Left ventricle myocardium inferior (tissue), 1 donor: ENCODE measurements at regions not wholly inside any gene's neighbourhood (a gene's known extent, or its start where the extent isn't known, plus 50 kb on each side); places are given as distances from the start of the nearest gene placed in this dataset.

Experiments
- DNase-seq: peaks from one replicate; pipeline ENCODE4 v3.0.0-alpha.2; 2020
- H3K27ac ChIP-seq: fragments of 200-600 bp; replicated peaks from 2 replicates; pipeline ENCODE4 v1.8.0; 2021
- H3K27me3 ChIP-seq: fragments of 200-600 bp; 2 replicates; pipeline ENCODE4 v1.8.0; 2021; ENCODE audit warnings: low read depth
- H3K36me3 ChIP-seq: fragments of 200-600 bp; 2 replicates; pipeline ENCODE4 v1.8.0; 2021
- H3K4me1 ChIP-seq: fragments of 200-600 bp; 2 replicates; pipeline ENCODE4 v1.8.0; 2021
- H3K4me3 ChIP-seq: fragments of 200-600 bp; 2 replicates; pipeline ENCODE4 v1.8.0; 2021; ENCODE audit warnings: mild to moderate bottlenecking, moderate library complexity
- H3K9me3 ChIP-seq: fragments of 200-600 bp; replicated peaks from 2 replicates; pipeline ENCODE4 v1.8.0; 2021
- intact Hi-C: fragments of 100-400 bp; cut with micrococcal nuclease; formaldehyde crosslinking; loops from one replicate; pipeline ENCODE4 v1.11.0; 2022
- TF ChIP-seq, protein P1 (sequence below): fragments of 200-600 bp; IDR thresholded peaks from 2 replicates; pipeline ENCODE4 v1.8.0; 2021; ENCODE audit warnings: antibody characterized with exemption, mild to moderate bottlenecking, borderline replicate concordance
- donor health status: DM: no; HTN: yes; CAD: no; lungs with severe emphysema.

GRCh38 chr13:40070357-40070756 lies 414.9 kb downstream of the COG6 start:
- TF ChIP-seq, protein P1, sequence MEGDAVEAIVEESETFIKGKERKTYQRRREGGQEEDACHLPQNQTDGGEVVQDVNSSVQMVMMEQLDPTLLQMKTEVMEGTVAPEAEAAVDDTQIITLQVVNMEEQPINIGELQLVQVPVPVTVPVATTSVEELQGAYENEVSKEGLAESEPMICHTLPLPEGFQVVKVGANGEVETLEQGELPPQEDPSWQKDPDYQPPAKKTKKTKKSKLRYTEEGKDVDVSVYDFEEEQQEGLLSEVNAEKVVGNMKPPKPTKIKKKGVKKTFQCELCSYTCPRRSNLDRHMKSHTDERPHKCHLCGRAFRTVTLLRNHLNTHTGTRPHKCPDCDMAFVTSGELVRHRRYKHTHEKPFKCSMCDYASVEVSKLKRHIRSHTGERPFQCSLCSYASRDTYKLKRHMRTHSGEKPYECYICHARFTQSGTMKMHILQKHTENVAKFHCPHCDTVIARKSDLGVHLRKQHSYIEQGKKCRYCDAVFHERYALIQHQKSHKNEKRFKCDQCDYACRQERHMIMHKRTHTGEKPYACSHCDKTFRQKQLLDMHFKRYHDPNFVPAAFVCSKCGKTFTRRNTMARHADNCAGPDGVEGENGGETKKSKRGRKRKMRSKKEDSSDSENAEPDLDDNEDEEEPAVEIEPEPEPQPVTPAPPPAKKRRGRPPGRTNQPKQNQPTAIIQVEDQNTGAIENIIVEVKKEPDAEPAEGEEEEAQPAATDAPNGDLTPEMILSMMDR = no peak
- Histone ChIP-seq H3K4me3 (no peak overlapping the region), H3K36me3 (no peaks in the 10 kb centered on the region), H3K27me3 (no peaks in the 10 kb centered on the region), H3K4me1 (peaks cover 7% of the 10 kb centered on the region), H3K9me3 (no peaks in the 10 kb centered on the region), H3K27ac (no peak overlapping the region)
- DNase-seq = no peak
- intact Hi-C loops = no loop called here

GRCh38 chr13:40072663-40073120 lies 417.2 kb downstream of the COG6 start:
- Histone ChIP-seq H3K9me3 (no peaks in the 10 kb centered on the region), H3K27me3 (no peaks in the 10 kb centered on the region), H3K36me3 (no peaks in the 10 kb centered on the region), H3K4me3 (no peak overlapping the region), H3K27ac (no peak overlapping the region), H3K4me1 (peaks cover 7% of the 10 kb centered on the region)
- TF ChIP-seq, protein P1 = no peak
- intact Hi-C loops = no loop called here
- DNase-seq = no peak

- TF ChIP-seq, protein P1 = no peak
- DNase-seq = no peak
- Histone ChIP-seq H3K27ac (peak overlapping the region; percentile 53), H3K4me3 (no peak overlapping the region), H3K4me1 (peaks cover 6% of the 10 kb centered on the region), H3K27me3 (no peaks in the 10 kb centered on the region), H3K9me3 (no peaks in the 10 kb centered on the region), H3K36me3 (no peaks in the 10 kb centered on the region)
- intact Hi-C loops = no loop called here
Observed at GRCh38 chr13:40074338-40074737, 418.9 kb downstream of the COG6 start.

DNA sequence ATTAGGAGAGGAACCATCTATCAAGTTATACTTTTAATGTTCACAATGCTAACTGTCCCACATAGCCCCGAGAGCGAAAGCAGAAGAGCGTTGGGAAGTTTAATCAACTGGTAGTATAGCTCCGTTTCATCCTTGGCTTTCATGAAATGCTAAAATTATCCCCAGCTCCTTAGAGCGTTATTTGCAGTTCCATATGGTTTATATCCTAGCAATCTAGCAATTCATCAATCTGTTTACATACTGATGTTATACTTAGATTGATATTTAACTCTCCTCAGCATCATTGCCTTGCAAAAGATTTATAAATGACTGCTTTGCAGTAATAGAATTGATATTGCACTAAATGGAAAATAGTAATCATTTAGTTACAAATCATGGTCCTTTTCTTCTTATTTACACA lies 419.8 kb downstream of the COG6 start:
- H3K4me3 ChIP-seq = no peak overlapping the region
- no peaks in the 10 kb centered on the region for H3K27me3 ChIP-seq
- no peak for DNase-seq
- TF ChIP-seq, protein P1 = no peak
- no peaks in the 10 kb centered on the region for H3K36me3 ChIP-seq
- no peaks in the 10 kb centered on the region for H3K9me3 ChIP-seq
- H3K27ac ChIP-seq = no peak overlapping the region
- H3K4me1 ChIP-seq = no peaks in the 10 kb centered on the region
- intact Hi-C loops = no loop called here

- Histone ChIP-seq H3K9me3 (peaks cover 7% of the 10 kb centered on the region), H3K4me1 (no peaks in the 10 kb centered on the region), H3K27ac (no peak overlapping the region), H3K27me3 (no peaks in the 10 kb centered on the region), H3K4me3 (no peak overlapping the region), H3K36me3 (no peaks in the 10 kb centered on the region)
- TF ChIP-seq, protein P1 = no peak
- DNase-seq = no peak
- intact Hi-C loops = no loop called here
Observed at GRCh38 chr13:40076765-40077362, 421.4 kb downstream of the COG6 start.
